Testis (tissue), 2 donors: ENCODE measurements at regions not wholly inside any gene's neighbourhood (a gene's known extent, or its start where the extent isn't known, plus 50 kb on each side); places are given as distances from the start of the nearest gene placed in this dataset.

Experiments
- POLR2A ChIP-seq: fragments of 450-650 bp; IDR thresholded peaks from one replicate; pipeline ENCODE4 v1.6.1; 2017; ENCODE audit warnings: antibody characterized with exemption, mild to moderate bottlenecking, moderate library complexity
- TF ChIP-seq, protein P1 (sequence below), 3 experiments: fragments of 450-650 bp in 2 of 3; fragments of 200-600 bp in 1 of 3; sonication (generic) in 1 of 3; IDR thresholded peaks; one replicate each; pipeline ENCODE4 v1.5.1; 2016 to 2019; ENCODE audit warnings: antibody characterized with exemption in 3 of 3, mild to moderate bottlenecking in 2 of 3, moderate library complexity in 1 of 3

DNA sequence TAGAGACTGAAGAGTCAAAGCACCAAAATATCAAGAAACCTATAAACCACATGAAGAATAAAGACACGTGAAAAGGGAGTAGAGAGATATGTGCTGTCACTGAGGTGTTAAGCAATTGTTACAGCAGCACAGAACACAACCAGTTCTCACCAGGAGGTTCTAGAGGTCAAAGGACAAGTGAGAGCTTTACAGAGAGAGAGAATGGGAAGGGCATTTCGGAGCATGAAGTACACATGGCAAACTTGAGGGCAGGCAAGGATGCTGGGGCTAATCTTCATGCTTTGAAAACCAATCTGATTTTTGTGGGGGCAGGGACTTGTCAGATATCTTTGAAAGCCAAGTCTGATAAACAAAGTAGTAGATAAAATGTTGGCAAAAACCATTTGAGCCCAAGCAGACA lies 142.3 kb upstream of the NRSN1 start:
- TF ChIP-seq, protein P1, sequence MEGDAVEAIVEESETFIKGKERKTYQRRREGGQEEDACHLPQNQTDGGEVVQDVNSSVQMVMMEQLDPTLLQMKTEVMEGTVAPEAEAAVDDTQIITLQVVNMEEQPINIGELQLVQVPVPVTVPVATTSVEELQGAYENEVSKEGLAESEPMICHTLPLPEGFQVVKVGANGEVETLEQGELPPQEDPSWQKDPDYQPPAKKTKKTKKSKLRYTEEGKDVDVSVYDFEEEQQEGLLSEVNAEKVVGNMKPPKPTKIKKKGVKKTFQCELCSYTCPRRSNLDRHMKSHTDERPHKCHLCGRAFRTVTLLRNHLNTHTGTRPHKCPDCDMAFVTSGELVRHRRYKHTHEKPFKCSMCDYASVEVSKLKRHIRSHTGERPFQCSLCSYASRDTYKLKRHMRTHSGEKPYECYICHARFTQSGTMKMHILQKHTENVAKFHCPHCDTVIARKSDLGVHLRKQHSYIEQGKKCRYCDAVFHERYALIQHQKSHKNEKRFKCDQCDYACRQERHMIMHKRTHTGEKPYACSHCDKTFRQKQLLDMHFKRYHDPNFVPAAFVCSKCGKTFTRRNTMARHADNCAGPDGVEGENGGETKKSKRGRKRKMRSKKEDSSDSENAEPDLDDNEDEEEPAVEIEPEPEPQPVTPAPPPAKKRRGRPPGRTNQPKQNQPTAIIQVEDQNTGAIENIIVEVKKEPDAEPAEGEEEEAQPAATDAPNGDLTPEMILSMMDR (IDR thresholded peaks at IDR 0.05) = no peak
- TF ChIP-seq POLR2A = no peak
